ENCODE measurements at regions not wholly inside any gene's neighbourhood (a gene's known extent, or its start where the extent isn't known, plus 50 kb on each side); places are given as distances from the start of the nearest gene placed in this dataset.

DNA sequence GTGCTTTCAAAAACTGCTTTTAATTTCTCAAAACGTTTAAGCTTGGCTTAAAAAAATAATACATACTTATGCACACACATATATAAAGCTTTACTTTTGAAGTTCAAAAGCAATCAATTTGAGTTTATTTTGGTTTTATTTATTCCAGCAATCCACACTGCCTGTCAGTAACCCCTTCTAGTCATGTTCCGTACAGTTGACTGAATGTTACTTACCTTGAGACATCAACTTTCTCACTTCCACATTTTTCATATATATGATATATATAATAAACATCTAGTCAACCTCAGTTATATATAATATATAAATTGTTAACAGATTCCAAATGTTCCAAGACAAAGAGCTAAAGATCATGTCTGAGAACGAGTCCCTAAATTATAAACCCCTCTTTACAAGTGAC, 1137.3 kb upstream of the ZEB2 start:
- no peak overlapping the region for H3K27ac ChIP-seq (ENCODE audit: low read length)
- no peaks in the 10 kb centered on the region for H3K27me3 ChIP-seq (ENCODE audit: low read length)
- H2AFZ ChIP-seq (ENCODE audit: low read length) = no peak overlapping the region
- H3K4me2 ChIP-seq (ENCODE audit: low read length) = no peak overlapping the region
- ChIA-PET POLR2A (ENCODE audit: unreplicated experiment) (no interaction called here), CTCF (no interaction called here)
- no peak overlapping the region for H3K4me3 ChIP-seq (ENCODE audit: low read length)
- no peak overlapping the region for H3K9ac ChIP-seq (ENCODE audit: low read length)
- no peaks in the 10 kb centered on the region for H3K79me2 ChIP-seq (ENCODE audit: low read length)
- H3F3A ChIP-seq (ENCODE audit: low read length, unreplicated experiment) = no peaks in the 10 kb centered on the region
- no peak for DNase-seq
- no peaks in the 10 kb centered on the region for H3K36me3 ChIP-seq (ENCODE audit: low read depth, low read length)
- no peaks in the 10 kb centered on the region for H3K9me3 ChIP-seq (ENCODE audit: low read length)
- no peak for TF ChIP-seq EZH2 (IDR thresholded peaks at IDR 0.05; ENCODE audit: low read length, unreplicated experiment)
- TF ChIP-seq, protein P1, sequence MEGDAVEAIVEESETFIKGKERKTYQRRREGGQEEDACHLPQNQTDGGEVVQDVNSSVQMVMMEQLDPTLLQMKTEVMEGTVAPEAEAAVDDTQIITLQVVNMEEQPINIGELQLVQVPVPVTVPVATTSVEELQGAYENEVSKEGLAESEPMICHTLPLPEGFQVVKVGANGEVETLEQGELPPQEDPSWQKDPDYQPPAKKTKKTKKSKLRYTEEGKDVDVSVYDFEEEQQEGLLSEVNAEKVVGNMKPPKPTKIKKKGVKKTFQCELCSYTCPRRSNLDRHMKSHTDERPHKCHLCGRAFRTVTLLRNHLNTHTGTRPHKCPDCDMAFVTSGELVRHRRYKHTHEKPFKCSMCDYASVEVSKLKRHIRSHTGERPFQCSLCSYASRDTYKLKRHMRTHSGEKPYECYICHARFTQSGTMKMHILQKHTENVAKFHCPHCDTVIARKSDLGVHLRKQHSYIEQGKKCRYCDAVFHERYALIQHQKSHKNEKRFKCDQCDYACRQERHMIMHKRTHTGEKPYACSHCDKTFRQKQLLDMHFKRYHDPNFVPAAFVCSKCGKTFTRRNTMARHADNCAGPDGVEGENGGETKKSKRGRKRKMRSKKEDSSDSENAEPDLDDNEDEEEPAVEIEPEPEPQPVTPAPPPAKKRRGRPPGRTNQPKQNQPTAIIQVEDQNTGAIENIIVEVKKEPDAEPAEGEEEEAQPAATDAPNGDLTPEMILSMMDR (conservative IDR thresholded peaks at IDR 0.05; ENCODE audit: low read depth, low read length) = no peak
- TF ChIP-seq EZH2phosphoT487 (IDR thresholded peaks at IDR 0.05; ENCODE audit: borderline replicate concordance, low read length) = no peak
- ATAC-seq = no peak
- BruUV-seq (replicated peaks) = no TSS peak
- no peaks in the 10 kb centered on the region for H4K20me1 ChIP-seq (ENCODE audit: low read length)
- intact Hi-C loops (cut with micrococcal nuclease) = no loop called here
- peaks cover 11% of the 10 kb centered on the region; the same call in 1 of the 2 replicates for H3K4me1 ChIP-seq (ENCODE audit: insufficient read depth, low read length)
- H3K9me2 ChIP-seq (replicated peaks; ENCODE audit: low read length) = no peaks in the 10 kb centered on the region

DNA sequence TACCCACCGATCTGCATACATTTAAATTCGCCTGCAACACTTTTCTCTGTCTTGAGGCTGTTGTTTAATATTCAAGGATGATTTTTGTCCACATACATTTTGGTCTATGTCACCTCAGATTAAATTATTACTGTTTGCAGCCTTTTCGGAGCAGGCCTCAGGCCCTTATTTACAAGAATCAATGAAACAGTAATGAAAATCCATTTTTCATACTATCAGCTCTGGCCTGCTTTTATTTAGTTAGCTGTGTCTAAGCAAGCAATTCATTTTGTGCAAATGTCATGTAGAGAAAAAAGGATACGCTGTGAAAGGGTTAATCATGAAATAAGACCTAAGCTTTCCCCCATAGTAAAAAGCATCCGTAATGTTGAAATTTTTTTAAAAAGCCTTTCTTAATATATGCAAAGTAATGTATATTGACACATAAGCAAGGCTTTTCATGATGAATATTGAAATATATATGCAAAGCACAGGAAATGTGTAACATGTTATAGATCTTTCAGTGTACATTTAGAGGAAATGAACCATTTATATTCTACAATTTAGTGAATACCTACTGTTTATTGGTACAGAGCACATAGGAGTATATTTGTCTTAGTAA, 1135.3 kb upstream of the ZEB2 start:
- CTCF ChIA-PET = no interaction called here
- H2AFZ ChIP-seq (ENCODE audit: low read length) = no peak overlapping the region
- intact Hi-C loops (cut with micrococcal nuclease) = no loop called here

DNA sequence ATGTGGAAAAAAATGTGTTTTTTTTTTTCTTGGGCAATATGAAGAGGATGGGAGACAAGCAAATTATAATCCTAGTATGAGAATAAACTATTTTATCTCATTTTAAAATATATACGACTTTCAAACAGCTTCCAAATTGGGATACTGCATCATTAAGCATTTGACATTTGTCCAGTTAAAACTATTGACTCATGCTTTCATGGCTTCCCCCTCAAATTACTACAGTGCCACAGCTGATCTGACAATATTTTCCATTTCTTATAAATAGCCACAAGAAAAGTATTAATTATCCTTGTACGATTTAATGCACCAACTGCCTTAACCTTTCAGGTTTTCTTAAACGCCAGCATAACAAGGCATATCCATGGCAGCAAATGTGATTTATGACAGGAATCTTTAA, 1134.8 kb upstream of the ZEB2 start:
- no peak overlapping the region for H3K4me3 ChIP-seq (ENCODE audit: low read length)
- no peaks in the 10 kb centered on the region for H3K79me2 ChIP-seq (ENCODE audit: low read length)
- DNase-seq (no peak), ATAC-seq (no peak)
- no peaks in the 10 kb centered on the region for H3K27me3 ChIP-seq (ENCODE audit: low read length)
- H3K4me1 ChIP-seq (ENCODE audit: insufficient read depth, low read length) = peaks cover 11% of the 10 kb centered on the region; the same call in 1 of the 2 replicates
- H3K9ac ChIP-seq (ENCODE audit: low read length) = no peak overlapping the region
- intact Hi-C loops (cut with micrococcal nuclease) = no loop called here
- no peaks in the 10 kb centered on the region for H3K9me2 ChIP-seq (replicated peaks; ENCODE audit: low read length)
- CTCF ChIA-PET = no interaction called here
- no peaks in the 10 kb centered on the region for H3K36me3 ChIP-seq (ENCODE audit: low read depth, low read length)
- POLR2A ChIA-PET (ENCODE audit: unreplicated experiment) = no interaction called here
- BruUV-seq (replicated peaks) = no TSS peak
- no peak overlapping the region for H3K4me2 ChIP-seq (ENCODE audit: low read length)
- no peak overlapping the region for H3K27ac ChIP-seq (ENCODE audit: low read length)
- no peaks in the 10 kb centered on the region for H3F3A ChIP-seq (ENCODE audit: low read length, unreplicated experiment)
- H2AFZ ChIP-seq (ENCODE audit: low read length) = no peak overlapping the region
- TF ChIP-seq EZH2 (IDR thresholded peaks at IDR 0.05; ENCODE audit: low read length, unreplicated experiment) (no peak), EZH2phosphoT487 (IDR thresholded peaks at IDR 0.05; ENCODE audit: borderline replicate concordance, low read length) (no peak)
- TF ChIP-seq, protein P1 (conservative IDR thresholded peaks at IDR 0.05; ENCODE audit: low read depth, low read length) = no peak
- no peaks in the 10 kb centered on the region for H3K9me3 ChIP-seq (ENCODE audit: low read length)
- H4K20me1 ChIP-seq (ENCODE audit: low read length) = no peaks in the 10 kb centered on the region

More for the DNA sequence above, 1135.3 kb upstream of the ZEB2 start:
- POLR2A ChIA-PET (ENCODE audit: unreplicated experiment) = no interaction called here
- Histone ChIP-seq H3K4me3 (ENCODE audit: low read length) (no peak overlapping the region), H3K79me2 (ENCODE audit: low read length) (no peaks in the 10 kb centered on the region), H3K27me3 (ENCODE audit: low read length) (no peaks in the 10 kb centered on the region), H3K36me3 (ENCODE audit: low read depth, low read length) (no peaks in the 10 kb centered on the region), H3F3A (ENCODE audit: low read length, unreplicated experiment) (no peaks in the 10 kb centered on the region), H3K4me2 (ENCODE audit: low read length) (no peak overlapping the region), H3K9me2 (replicated peaks; ENCODE audit: low read length) (no peaks in the 10 kb centered on the region), H3K4me1 (ENCODE audit: insufficient read depth, low read length) (peaks cover 11% of the 10 kb centered on the region; the same call in 1 of the 2 replicates), H4K20me1 (ENCODE audit: low read length) (no peaks in the 10 kb centered on the region), H3K27ac (ENCODE audit: low read length) (no peak overlapping the region), H3K9ac (ENCODE audit: low read length) (no peak overlapping the region), H3K9me3 (ENCODE audit: low read length) (no peaks in the 10 kb centered on the region)
- no peak for DNase-seq
- no TSS peak for BruUV-seq (replicated peaks)
- no peak for TF ChIP-seq EZH2 (IDR thresholded peaks at IDR 0.05; ENCODE audit: low read length, unreplicated experiment)
- TF ChIP-seq, protein P1 (conservative IDR thresholded peaks at IDR 0.05; ENCODE audit: low read depth, low read length) = no peak
- no peak for TF ChIP-seq EZH2phosphoT487 (IDR thresholded peaks at IDR 0.05; ENCODE audit: borderline replicate concordance, low read length)
- no peak for ATAC-seq

All from PC-3 (cell line).